Pancreas (tissue), 10 donors: ENCODE measurements at regions not wholly inside any gene's neighbourhood (a gene's known extent, or its start where the extent isn't known, plus 50 kb on each side); places are given as distances from the start of the nearest gene placed in this dataset.

Experiments used
- ATAC-seq, 4 donors: fragments of 200-7000 bp; cut with Tn5 transposase; one replicate each; pipeline versions ENCODE4 v1.8.0 to v1.9.1; 2020; ENCODE audit warnings: mild to moderate bottlenecking in 4 of 4, moderate library complexity in 4 of 4
- DNase-seq, 6 donors: peaks; one replicate each; pipeline ENCODE4 v3.0.0-alpha.2; 2020
- FAIRE-seq: peaks from 2 replicates; lab custom pipeline; 2012; peaks lifted over from hg19 to GRCh38; lab: Jason Lieb, UNC
- H3K27ac ChIP-seq, 4 donors: fragments of 200-600 bp; sonication (generic); 1 replicate in 3 of 4; 2 replicates in 1 of 4; pipeline versions ENCODE4 v1.5.0 to v1.8.0; 2020
- H3K27me3 ChIP-seq, 4 donors: fragments of 200-600 bp; one replicate each; pipeline ENCODE4 v1.8.0; 2021
- H3K36me3 ChIP-seq, 3 donors: fragments of 200-600 bp; sonication (generic) in 1 of 3; one replicate each; pipeline versions ENCODE4 v1.5.0 to v1.8.0; 2020 to 2021
- H3K4me1 ChIP-seq, 3 donors: fragments of 200-600 bp; one replicate each; pipeline ENCODE4 v1.8.0; 2021
- H3K4me3 ChIP-seq, 4 donors: fragments of 200-600 bp; sonication (generic) in 2 of 4; one replicate each; pipeline versions ENCODE4 v1.5.0 to v1.8.0; 2020 to 2021
- H3K9me3 ChIP-seq, 4 donors: fragments of 200-600 bp; one replicate each; pipeline ENCODE4 v1.8.0; 2021
- WGBS, 2 donors: extraction: QIAGEN DNeasy Blood & Tissue Kit; methylation state at CpG; one replicate each; pipeline ENCODE4 v1.1.7; 2013; 5-methylcytosine and 5-hydroxymethylcytosine counted together
- intact Hi-C, 3 donors: fragments of 100-400 bp; cut with DNase I; formaldehyde crosslinking; loops; one replicate each; pipeline versions ENCODE4 v1.11.1 to v1.14.2; 2022
- TF ChIP-seq, protein P1 (sequence below), 4 donors: fragments of 200-600 bp; sonication (generic) in 3 of 4; IDR thresholded peaks; one replicate each; pipeline versions ENCODE4 v1.5.0 to v1.8.0; 2021; ENCODE audit warnings: antibody characterized with exemption in 4 of 4
- donor health status: healthy with polysubstance abuse.
- donor health status: DM: no; HTN: no; CAD: no; lungs with moderate emphysema.
- donor health status: DM: no; HTN: no; CAD: no.
- donor health status: control.
- donor health status: control.
- donor health status: Bipolar disorder and iron deficiency.
- donor health status: DM: yes; HTN: yes; CAD: no.
- donor health status: DM: no; HTN: no; CAD: no.
- donor health status: DM: no; HTN: no; CAD: no.
- donor health status: DM: yes; HTN: yes; CAD: no.

DNA sequence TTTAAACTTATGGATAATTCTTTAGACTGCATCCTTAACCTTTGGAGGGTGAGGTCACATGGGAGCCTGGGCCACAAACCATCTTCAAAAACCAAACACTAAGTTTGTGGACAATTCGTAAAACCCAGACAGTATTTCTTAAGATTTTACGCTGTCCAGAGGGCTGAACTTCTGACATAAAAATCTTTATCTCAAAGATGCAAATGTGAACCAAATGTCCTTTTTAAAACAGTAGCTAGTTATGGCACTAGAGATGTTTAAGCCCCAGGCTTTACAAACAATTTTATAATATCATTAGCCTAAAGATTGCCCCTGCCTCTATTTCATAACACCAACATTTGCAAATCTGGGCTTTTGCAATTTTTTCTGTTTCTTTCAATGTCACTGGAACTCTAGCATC is 287.2 kb downstream of the SATB1 start:
- Histone ChIP-seq H3K4me3 (no peak overlapping the region), H3K4me1 (no peaks in the 10 kb centered on the region), H3K27me3 (no peaks in the 10 kb centered on the region), H3K9me3 (no peaks in the 10 kb centered on the region), H3K36me3 (no peaks in the 10 kb centered on the region), H3K27ac (no peak overlapping the region)
- TF ChIP-seq, protein P1, sequence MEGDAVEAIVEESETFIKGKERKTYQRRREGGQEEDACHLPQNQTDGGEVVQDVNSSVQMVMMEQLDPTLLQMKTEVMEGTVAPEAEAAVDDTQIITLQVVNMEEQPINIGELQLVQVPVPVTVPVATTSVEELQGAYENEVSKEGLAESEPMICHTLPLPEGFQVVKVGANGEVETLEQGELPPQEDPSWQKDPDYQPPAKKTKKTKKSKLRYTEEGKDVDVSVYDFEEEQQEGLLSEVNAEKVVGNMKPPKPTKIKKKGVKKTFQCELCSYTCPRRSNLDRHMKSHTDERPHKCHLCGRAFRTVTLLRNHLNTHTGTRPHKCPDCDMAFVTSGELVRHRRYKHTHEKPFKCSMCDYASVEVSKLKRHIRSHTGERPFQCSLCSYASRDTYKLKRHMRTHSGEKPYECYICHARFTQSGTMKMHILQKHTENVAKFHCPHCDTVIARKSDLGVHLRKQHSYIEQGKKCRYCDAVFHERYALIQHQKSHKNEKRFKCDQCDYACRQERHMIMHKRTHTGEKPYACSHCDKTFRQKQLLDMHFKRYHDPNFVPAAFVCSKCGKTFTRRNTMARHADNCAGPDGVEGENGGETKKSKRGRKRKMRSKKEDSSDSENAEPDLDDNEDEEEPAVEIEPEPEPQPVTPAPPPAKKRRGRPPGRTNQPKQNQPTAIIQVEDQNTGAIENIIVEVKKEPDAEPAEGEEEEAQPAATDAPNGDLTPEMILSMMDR (IDR thresholded peaks at IDR 0.05) = no peak
- intact Hi-C loops = no loop called here
- DNase-seq (no peak), FAIRE-seq (no peak), ATAC-seq (no peak)
- 89 to 90% methylated on average over 2 of the region's 2 CpGs for WGBS, 2 donors

DNA sequence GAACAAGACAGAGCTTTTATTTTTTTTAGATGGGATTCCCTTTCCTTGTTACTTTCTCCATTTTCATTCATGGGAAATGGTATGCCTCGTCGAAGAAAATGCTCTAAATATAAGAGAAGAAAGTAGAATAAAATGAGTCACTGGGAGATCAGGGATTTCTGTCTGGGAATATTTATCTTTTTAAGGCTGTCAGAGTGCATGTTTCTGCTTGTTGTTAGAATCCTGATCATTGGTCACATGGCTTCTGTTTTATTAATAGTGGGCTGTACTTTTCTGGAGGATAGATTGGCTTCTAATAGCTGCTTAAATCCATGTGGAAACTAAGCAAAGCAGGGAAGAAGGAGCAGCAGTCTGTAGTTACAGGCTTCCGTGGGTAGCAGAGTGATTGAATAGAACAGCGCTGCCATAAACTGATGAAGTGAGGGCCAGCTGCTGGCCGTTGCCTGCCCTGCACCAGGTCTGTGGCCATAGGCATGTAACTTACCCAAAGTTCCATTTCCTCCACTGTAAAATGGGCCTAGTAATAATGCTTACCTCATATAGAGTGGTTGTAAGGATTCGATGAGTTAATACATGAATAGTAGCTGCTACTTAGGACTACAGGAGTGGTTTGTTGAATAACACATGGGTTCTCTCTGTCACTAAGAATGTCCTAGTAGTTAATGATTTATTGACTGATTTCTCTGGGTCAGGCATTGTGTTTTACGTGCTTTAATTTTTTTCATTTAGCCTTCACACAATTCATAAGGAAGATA is 289.9 kb downstream of the SATB1 start:
- no peak overlapping the region for H3K27ac ChIP-seq
- WGBS, 2 donors = 77 to 78% methylated on average over 7 of the region's 7 CpGs
- H3K27me3 ChIP-seq = no peaks in the 10 kb centered on the region
- no peaks in the 10 kb centered on the region for H3K36me3 ChIP-seq
- FAIRE-seq (no peak), DNase-seq (no peak), ATAC-seq (no peak)
- TF ChIP-seq, protein P1 (IDR thresholded peaks at IDR 0.05) = no peak
- H3K4me1 ChIP-seq = no peaks in the 10 kb centered on the region
- intact Hi-C loops = no loop called here
- no peak overlapping the region for H3K4me3 ChIP-seq
- no peaks in the 10 kb centered on the region for H3K9me3 ChIP-seq

- TF ChIP-seq, protein P1 (IDR thresholded peaks at IDR 0.05) = no peak
- WGBS, 2 donors = 74 to 81% methylated on average over 2 of the region's 2 CpGs
- peak in 1 of 4 donors; percentile 30 for ATAC-seq
- Histone ChIP-seq H3K27ac (no peak overlapping the region), H3K4me1 (no peaks in the 10 kb centered on the region), H3K36me3 (no peaks in the 10 kb centered on the region), H3K27me3 (no peaks in the 10 kb centered on the region), H3K4me3 (no peak overlapping the region), H3K9me3 (no peaks in the 10 kb centered on the region)
- no peak for DNase-seq
- intact Hi-C loops = no loop called here
- FAIRE-seq = no peak
These were observed 290.6 kb downstream of the SATB1 start for GRCh38 chr3:18134386-18135059.

GRCh38 chr3:18132991-18133390 is 292.1 kb downstream of the SATB1 start:
- TF ChIP-seq, protein P1 (IDR thresholded peaks at IDR 0.05) = no peak

More at GRCh38 chr3:18132991-18133390, 292.1 kb downstream of the SATB1 start:
- no peak for DNase-seq
- no peak for FAIRE-seq
- no peak for ATAC-seq
- Histone ChIP-seq H3K9me3 (no peaks in the 10 kb centered on the region), H3K36me3 (no peaks in the 10 kb centered on the region), H3K27me3 (no peaks in the 10 kb centered on the region), H3K4me1 (no peaks in the 10 kb centered on the region), H3K27ac (no peak overlapping the region), H3K4me3 (no peak overlapping the region)
- intact Hi-C loops = no loop called here
